ENCODE measurements at regions not wholly inside any gene's neighbourhood (a gene's known extent, or its start where the extent isn't known, plus 50 kb on each side); places are given as distances from the start of the nearest gene placed in this dataset.

GRCh38 chr13:46479283-46479682 lies 73.7 kb upstream of the LRCH1 start:
- TF ChIP-seq CTCF (IDR thresholded peaks at IDR 0.05; ENCODE audit: unreplicated experiment), result no peak
- H3K4me1 Mint-ChIP-seq (ENCODE audit: unreplicated experiment), result no peaks in the 10 kb centered on the region
- peaks cover 1% of the 10 kb centered on the region for H3K27me3 Mint-ChIP-seq (ENCODE audit: unreplicated experiment)
- DNase-seq (ENCODE audit: low spot score), result no peak
- no peaks in the 10 kb centered on the region for H3K36me3 Mint-ChIP-seq (ENCODE audit: low read depth, unreplicated experiment)
- H3K9me3 Mint-ChIP-seq (ENCODE audit: unreplicated experiment), result no peaks in the 10 kb centered on the region
- no peak overlapping the region for H3K27ac Mint-ChIP-seq (ENCODE audit: unreplicated experiment)
- no peak overlapping the region for H3K4me3 Mint-ChIP-seq (ENCODE audit: unreplicated experiment)

GRCh38 chr13:46478651-46479050 lies 74.3 kb upstream of the LRCH1 start:
- DNase-seq (ENCODE audit: low spot score), result no peak
- no peak for TF ChIP-seq CTCF (IDR thresholded peaks at IDR 0.05; ENCODE audit: unreplicated experiment)
- Mint-ChIP-seq H3K27ac (ENCODE audit: unreplicated experiment) (no peak overlapping the region), H3K9me3 (ENCODE audit: unreplicated experiment) (no peaks in the 10 kb centered on the region), H3K4me3 (ENCODE audit: unreplicated experiment) (no peak overlapping the region), H3K4me1 (ENCODE audit: unreplicated experiment) (no peaks in the 10 kb centered on the region), H3K36me3 (ENCODE audit: low read depth, unreplicated experiment) (no peaks in the 10 kb centered on the region), H3K27me3 (ENCODE audit: unreplicated experiment) (peaks cover 1% of the 10 kb centered on the region)

- Mint-ChIP-seq H3K4me3 (ENCODE audit: unreplicated experiment) (no peak overlapping the region), H3K4me1 (ENCODE audit: unreplicated experiment) (no peaks in the 10 kb centered on the region), H3K27ac (ENCODE audit: unreplicated experiment) (no peak overlapping the region), H3K27me3 (ENCODE audit: unreplicated experiment) (peaks cover 1% of the 10 kb centered on the region), H3K36me3 (ENCODE audit: low read depth, unreplicated experiment) (no peaks in the 10 kb centered on the region), H3K9me3 (ENCODE audit: unreplicated experiment) (no peaks in the 10 kb centered on the region)
- no peak for DNase-seq (ENCODE audit: low spot score)
- TF ChIP-seq CTCF (IDR thresholded peaks at IDR 0.05; ENCODE audit: unreplicated experiment), result no peak
Measured at GRCh38 chr13:46476174-46476573, 76.8 kb upstream of the LRCH1 start.

- no peaks in the 10 kb centered on the region for H3K4me1 Mint-ChIP-seq (ENCODE audit: unreplicated experiment)
- peaks cover 1% of the 10 kb centered on the region for H3K27me3 Mint-ChIP-seq (ENCODE audit: unreplicated experiment)
- no peak for TF ChIP-seq CTCF (IDR thresholded peaks at IDR 0.05; ENCODE audit: unreplicated experiment)
- no peaks in the 10 kb centered on the region for H3K9me3 Mint-ChIP-seq (ENCODE audit: unreplicated experiment)
- H3K36me3 Mint-ChIP-seq (ENCODE audit: low read depth, unreplicated experiment), result no peaks in the 10 kb centered on the region
- no peak overlapping the region for H3K27ac Mint-ChIP-seq (ENCODE audit: unreplicated experiment)
- H3K4me3 Mint-ChIP-seq (ENCODE audit: unreplicated experiment), result no peak overlapping the region
- no peak for DNase-seq (ENCODE audit: low spot score)
Measured at GRCh38 chr13:46475541-46475991, 77.4 kb upstream of the LRCH1 start.

GRCh38 chr13:46473806-46474205 lies 79.2 kb upstream of the LRCH1 start:
- no peak for TF ChIP-seq CTCF (IDR thresholded peaks at IDR 0.05; ENCODE audit: unreplicated experiment)
- no peak overlapping the region for H3K27ac Mint-ChIP-seq (ENCODE audit: unreplicated experiment)
- no peaks in the 10 kb centered on the region for H3K36me3 Mint-ChIP-seq (ENCODE audit: low read depth, unreplicated experiment)
- no peak overlapping the region for H3K4me3 Mint-ChIP-seq (ENCODE audit: unreplicated experiment)
- H3K27me3 Mint-ChIP-seq (ENCODE audit: unreplicated experiment), result no peaks in the 10 kb centered on the region
- no peak for DNase-seq (ENCODE audit: low spot score)
- H3K4me1 Mint-ChIP-seq (ENCODE audit: unreplicated experiment), result no peaks in the 10 kb centered on the region
- H3K9me3 Mint-ChIP-seq (ENCODE audit: unreplicated experiment), result no peaks in the 10 kb centered on the region

Measured in endothelial cell (in vitro differentiated cells).